NB4 (cell line): ENCODE measurements at regions not wholly inside any gene's neighbourhood (a gene's known extent, or its start where the extent isn't known, plus 50 kb on each side); places are given as distances from the start of the nearest gene placed in this dataset.

Source experiments
- CTCF ChIP-seq: IDR thresholded peaks from one replicate; pipeline ENCODE4 v1.5.1; 2012; ENCODE audit warnings: low read depth, low read length
- MAX ChIP-seq: IDR thresholded peaks from 2 replicates; pipeline ENCODE4 v1.6.1; 2011; ENCODE audit warnings: low read depth, low read length
- MYC ChIP-seq: IDR thresholded peaks from 2 replicates; pipeline ENCODE4 v1.6.1; 2011; ENCODE audit warnings: low read depth, low read length
- POLR2A ChIP-seq: IDR thresholded peaks from 2 replicates; pipeline ENCODE4 v1.6.1; 2011; ENCODE audit warnings: mild to moderate bottlenecking; ENCODE audit not compliant: insufficient read length; ENCODE audit errors: extremely low read depth

- TF ChIP-seq CTCF: no peak
- TF ChIP-seq MAX: no peak
- no peak for TF ChIP-seq POLR2A
- no peak for TF ChIP-seq MYC
These were observed 255.2 kb downstream of the EMP1 start for GRCh38 chr12:13451776-13452175.
